ENCODE measurements at regions not wholly inside any gene's neighbourhood (a gene's known extent, or its start where the extent isn't known, plus 50 kb on each side); places are given as distances from the start of the nearest gene placed in this dataset.
A peak's percentile ranks its signal among the peaks of the same experiment; 100 is the strongest.
"Not testable (repeated sequence)": the region's sequence is repeated elsewhere in the genome, so short reads cannot be mapped to it uniquely, and the experiment has no call there.

DNA sequence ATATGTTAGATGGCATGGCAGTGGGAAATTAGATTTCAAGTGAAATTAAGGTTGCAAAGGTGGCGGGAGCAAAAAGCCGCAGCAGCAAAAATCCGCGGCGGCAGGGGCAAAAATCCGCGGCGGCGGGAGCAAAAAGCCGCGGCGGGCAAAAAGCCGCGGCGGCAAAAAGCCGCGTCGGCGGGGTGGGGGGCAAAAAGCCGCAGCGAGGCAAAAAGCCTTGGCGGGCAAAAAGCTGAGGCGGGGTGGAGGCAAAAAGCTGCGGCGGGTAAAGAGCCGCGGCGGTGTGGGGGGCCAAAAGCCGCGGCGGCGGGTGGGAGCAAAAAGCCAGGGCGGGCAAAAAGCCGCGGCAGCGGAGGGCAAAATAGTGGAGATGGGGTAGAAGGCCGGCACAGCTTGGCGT is 197.6 kb downstream of the TP53TG3 start:
- DNase-seq; intact Hi-C loops (cut with DNase I); ATAC-seq: not testable (repeated sequence)

DNA sequence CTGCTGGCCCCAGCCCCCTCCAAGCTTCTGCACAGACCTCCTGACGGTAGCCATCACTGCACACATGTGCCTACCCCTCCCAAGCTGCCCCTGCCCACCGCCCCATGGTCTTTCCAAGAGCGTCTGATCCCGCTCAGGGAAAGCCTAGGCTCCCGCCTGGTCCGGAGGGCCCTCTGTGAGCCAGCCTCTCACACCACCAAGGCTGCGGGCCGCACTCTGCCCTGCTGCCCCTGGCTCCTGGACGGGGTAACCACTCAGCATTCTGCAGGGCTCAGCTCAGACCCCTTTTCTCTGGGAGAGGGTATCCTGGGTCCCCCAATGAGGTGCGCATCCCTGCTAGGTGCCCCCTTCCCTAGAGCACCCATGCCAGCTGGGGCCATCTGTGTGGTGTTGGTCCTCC is 198.4 kb downstream of the TP53TG3 start:
- intact Hi-C loops (cut with DNase I); DNase-seq; ATAC-seq: not testable (repeated sequence)

DNA sequence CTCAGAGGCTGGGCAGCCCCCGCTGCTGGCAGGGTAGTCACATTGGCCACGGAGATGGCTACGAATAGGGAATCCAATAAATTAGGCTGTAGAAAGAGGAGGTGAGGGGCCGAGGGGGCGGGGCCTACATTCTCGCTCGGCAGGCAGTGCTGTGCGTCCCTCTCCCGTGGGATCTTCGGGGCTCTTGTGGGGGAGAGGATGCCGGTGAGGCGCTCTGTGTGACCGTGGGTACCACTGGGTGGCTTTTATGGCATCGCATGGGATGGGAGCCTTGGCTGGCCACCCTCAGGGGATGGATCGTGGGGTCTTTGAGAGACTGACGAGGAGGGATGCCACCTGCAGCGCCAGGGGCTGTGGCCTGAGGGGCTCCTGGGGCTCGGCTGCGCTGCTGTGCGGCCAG is 201.6 kb downstream of the TP53TG3 start:
- intact Hi-C loops (cut with DNase I); DNase-seq; ATAC-seq: not testable (repeated sequence)

DNA sequence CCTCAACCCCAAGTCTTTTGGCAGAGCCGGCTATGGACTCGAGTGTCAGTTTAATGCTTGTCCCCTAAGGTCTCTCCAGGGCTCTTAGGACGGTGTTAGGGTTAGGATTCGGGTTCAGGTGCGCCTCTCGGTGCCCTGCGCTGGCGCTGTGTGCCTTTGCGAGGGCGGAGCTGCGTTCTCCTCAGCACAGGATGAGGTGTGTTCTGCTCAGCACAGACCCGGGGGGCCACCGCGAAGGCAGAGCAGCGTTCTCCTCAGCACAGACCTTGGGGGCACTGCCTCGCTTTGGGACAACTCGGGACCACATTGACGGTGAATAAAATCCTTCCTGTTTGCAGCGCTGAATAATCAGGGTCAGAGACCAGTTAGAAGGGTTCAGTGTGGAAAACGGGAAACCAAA is 208.6 kb downstream of the TP53TG3D start:
- DNase-seq; intact Hi-C loops (cut with DNase I); ATAC-seq: not testable (repeated sequence)

DNA sequence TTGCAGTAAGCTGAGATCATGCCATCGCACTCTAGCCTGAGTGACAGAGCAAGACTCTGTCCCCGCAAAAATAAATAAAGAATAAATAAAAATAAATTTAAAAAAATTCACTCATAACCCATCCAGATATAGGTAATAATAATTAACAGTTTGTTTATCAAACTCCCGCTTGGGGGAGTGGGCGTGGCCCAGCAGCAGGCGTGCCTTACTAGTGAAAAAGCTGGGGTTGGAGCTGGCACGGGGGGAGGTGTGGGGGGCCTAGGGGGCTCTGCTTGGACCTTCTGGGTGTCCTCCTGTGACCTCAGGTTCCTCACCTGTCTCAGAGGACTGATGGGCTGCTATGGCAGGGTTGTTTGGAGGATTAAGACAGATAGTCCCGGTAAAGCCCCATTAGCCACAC is 207.9 kb downstream of the TP53TG3D start:
- ATAC-seq; intact Hi-C loops (cut with DNase I): not testable (repeated sequence)
- DNase-seq = peak; percentile 15

Measured in left cardiac atrium (tissue), 4 donors.